GM18858 (cell line): ENCODE measurements at regions not wholly inside any gene's neighbourhood (a gene's known extent, or its start where the extent isn't known, plus 50 kb on each side); places are given as distances from the start of the nearest gene placed in this dataset.

Experiments used
- ATAC-seq: cut with Tn5 transposase; IDR thresholded peaks from one replicate; pipeline ENCODE4 v1.9.1; 2021; ENCODE audit not compliant: unreplicated experiment

DNA sequence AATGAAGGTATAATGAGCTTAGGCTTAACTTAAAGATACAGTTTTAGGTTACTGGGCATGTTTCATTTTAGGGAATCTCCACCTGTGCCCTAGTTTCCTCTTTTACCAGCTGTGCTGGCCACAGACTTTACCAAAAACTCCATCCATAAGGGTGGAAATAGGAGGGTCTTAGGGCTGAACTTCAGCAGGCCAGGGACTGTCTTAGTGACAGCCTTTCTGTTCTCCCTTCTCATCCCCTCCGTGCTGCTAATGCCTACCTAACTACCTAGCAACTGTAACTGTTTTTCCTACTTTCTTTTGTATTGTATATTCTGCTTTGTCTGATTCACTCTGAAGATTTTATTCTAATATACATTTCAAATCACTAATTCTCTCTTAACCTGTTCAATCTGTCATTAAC is 1375.3 kb downstream of the PCDH18 start:
- ATAC-seq = no peak

DNA sequence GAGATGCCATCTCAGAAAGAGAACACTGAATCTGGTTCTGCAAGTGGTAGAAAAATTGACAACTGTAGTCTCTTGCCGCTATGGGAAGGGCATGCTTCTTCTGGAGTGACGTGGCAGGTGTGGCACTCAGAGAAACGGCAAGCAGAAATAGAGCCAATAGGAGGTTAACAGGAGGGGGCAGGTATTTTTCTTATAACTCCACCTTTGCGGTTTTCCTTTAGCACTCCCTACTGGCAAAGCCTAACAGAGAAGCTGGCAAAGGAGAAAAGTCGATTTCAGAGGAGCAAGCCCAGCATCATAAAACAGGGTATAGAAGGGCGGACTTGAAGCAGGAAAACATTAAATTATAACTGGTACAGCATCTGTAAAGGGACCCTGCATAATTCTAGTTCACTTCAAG is 1382.2 kb downstream of the PCDH18 start:
- no peak for ATAC-seq

DNA sequence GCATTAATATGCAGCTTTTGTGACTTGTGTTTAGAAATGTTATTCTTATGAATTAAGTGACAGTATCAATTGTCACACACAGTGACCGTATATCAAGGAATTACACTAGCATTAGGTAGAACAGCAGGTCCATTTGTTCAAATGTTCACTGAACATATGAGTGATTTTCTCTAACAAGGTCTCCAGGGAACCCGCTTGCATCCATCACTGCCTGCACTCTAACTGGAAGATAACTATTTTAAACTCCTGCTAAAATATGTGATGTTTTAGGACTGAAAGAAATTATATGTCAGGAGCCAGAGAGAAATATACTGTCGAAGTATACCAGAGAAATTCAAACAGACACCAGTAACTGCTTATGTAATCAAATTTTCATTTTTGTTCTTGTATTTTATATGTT is 1395.7 kb downstream of the PCDH18 start:
- no peak for ATAC-seq

DNA sequence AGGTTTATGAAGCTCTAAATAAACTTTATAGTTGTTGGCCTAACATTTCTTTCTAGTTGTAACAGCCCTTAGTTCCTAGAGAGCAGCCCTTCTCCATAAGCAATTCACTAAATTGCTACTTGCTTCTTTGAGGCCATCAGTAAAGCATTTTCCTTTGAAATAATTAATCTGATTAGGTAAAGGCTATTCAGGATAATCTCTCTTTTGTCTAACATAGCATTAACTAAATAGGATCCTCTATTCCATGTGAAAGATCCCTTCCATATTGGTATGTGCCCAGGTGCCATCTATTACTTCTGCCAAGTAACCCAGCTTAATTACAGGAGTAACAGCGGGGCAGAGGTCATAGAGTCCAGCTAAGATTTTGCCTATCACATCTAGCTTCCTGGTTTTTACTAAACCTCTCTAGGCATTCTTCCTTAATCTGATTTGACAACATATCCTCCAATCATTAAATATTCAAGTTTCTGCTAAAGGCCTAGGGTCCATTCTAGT is 1408.0 kb downstream of the PCDH18 start:
- no peak for ATAC-seq

DNA sequence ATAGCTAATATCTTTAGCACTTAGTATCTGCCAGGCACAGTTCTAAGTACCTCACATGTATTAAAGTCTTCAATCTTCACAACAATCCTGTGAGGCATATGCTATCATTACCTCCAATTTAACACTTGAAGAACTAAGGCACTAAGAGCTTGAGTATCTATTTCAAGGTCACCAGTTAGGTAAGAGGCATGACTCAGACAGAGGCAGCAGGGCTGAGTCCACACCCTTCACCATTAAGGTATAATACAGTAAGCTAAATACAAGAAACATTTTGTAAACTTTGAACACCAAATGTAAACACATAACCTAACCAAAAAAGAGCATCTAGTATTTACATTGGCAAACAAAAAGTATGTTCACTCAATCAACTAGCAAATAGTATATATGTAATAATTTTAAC is 1410.9 kb downstream of the PCDH18 start:
- ATAC-seq = no peak

DNA sequence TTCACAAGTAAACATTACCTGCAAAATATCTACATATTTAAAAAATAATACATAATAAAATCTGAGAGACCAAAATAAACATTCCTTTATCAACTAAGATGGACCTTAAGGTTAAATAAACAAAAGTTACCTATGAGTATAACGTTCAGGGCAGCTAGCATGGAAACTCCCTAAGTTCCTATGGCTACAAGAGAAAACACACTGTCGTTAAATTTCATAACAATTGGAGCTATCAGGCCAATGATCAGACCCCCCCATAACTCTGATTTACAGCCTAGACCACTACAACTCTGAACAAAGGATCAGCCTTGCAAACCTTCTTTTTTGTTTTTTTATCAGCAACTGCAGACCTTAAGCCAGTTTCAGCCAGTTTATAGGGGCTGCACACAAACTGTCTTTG is 1418.4 kb downstream of the PCDH18 start:
- no peak for ATAC-seq

DNA sequence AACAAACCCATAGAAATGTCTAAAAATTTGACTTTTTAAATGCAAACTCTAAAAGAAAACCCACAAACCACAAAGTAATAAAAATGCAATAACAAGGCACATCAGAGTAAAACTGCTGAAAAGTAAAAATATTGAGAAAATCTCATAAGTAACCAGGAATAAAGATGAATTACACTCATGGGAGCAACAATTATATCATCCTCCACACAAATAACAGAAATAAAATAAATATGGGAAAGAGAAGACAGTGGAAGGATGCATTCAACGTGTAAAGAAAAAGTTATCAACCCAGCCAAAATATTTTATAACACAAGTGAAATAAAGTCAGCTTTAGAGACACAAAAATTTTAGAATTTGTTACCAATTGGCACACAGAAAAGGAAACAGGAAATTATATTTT is 1420.2 kb downstream of the PCDH18 start:
- no peak for ATAC-seq

DNA sequence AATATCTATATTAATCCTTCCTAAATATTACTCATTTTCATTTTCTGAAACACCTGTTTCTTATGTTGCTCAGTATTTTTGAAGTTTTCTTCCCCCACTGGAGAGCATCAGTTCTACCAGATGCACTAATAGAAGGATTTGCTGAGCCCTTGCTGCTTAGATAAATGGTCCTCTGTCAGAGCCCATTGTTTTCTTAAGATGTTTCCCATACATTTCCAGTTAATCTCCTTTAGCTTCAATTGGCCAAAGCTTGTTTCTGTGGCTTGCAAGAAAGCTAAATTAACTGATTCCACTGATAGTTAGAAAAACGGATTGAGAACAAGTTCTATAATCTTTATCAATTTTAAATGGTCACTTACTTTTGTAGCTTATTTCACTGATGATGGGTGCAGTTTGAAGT is 1425.5 kb downstream of the PCDH18 start:
- ATAC-seq = no peak

DNA sequence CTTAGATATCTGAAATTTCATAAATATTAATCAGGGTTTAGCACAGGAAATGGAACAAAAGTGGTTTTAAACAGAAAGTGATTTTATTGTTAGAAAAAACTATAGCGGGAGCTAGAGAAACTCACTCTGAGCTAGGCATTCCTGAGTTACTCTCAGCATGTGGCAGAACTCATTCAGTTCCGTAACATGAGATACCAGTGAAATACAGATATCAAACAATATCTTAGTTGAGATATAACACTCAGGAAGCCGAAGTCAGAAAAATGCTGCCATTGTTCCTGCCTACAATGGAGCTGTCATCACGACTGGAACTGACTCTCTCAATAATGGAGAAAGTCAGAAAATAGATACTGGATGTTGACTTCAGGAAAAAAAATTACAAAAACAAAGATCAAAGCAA is 1428.7 kb downstream of the PCDH18 start:
- no peak for ATAC-seq

DNA sequence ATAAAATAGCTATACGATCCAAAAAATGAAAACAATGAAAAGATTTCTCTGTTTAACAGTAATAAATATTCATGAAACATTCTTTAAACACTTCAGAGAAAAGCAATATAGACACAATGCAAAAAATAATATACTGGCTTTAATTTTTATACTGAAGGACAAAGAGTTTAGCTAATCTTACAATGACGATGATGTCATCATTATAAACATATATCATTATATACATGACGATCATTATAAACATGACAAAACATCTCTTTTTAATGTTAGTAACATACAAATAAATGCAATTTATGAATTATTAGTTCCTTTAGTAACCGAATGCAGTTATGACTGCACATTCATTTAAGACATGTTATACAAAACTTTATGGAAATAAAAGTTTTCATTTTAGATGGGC is 1434.6 kb downstream of the PCDH18 start:
- no peak for ATAC-seq

DNA sequence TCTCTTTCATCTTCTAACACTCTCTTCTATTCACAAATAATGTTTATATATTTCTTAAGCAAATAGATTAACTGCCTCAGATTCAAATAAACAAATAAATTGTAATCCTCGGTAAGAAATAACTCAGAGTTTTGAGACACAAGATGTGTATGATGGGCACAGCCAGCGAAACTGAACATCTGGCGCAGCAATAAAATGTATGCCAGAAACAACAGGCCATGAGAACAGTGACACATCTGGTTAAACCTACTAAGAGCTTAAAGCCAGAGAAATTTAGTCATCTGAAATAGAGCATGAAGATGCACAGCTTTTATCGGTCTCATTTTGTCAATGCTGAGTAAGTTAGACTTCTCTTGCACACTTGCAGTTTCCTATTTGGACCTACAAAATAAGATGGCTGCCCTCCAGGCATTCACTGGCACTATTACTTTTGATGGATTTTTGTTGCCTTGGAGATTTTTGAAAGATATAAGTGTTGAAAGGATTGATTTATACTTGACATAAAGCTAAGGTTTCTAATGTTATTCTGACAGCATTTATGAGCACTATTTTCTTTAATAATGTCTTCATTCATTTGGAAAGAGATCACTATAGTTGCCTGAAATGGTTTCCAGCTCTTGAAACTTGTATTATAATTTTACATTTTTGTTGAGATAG is 1444.0 kb downstream of the PCDH18 start:
- ATAC-seq = no peak

DNA sequence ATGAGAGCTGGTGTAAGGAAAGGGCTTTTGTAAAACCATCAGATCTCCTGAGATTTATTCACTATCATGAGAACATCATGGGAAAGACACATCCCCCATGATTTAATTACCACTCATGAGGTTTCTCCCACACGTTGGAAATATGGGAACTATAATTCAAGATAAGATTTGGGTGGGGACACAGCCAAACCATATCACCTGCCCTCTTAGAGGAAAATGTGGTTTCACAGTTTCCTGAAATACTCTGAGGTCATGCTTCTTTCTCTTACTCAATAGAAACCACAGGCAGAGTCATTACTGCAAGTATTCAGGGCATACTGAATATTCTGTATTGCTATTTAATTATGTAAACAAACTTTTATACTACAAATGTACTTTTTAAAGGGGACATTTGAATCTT is 1453.3 kb downstream of the PCDH18 start:
- ATAC-seq = no peak

DNA sequence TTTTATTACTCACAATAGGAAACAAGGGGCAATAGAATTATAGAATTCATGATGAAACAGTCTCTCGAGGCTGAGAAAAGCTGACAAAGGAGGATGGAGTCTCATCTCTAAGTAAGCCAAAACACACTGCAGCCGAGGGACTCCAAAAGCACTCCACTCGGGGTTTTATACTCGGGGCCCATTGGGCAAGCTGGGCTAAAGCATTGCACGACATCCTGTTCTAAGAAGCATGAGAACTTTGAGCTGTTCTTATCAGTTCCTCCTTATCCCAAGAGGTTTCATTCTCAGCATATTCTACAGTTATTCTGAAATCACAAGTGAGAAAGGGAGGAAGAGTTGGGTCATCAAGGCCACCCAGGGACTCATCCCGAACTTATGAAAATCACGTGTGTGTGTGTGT is 1475.5 kb downstream of the PCDH18 start:
- ATAC-seq = no peak

DNA sequence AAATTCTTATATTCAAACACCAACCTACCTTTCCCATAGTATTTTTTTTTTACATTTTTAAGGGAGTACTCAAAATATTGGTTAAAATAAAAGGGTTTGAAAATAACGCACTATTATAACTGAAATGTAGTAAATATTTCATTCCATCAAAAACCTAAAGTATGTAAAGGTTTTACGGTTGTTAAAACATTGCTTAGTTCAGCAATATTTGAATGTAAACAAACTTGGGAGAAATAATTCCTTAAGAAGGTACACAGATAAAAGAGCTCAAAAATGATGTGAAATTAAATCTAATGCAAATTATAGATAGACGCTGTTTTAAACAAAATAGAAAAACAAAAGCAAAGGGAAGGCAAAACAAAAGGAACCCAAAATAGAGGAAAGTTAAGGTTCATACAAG is 1476.9 kb downstream of the PCDH18 start:
- ATAC-seq = no peak

DNA sequence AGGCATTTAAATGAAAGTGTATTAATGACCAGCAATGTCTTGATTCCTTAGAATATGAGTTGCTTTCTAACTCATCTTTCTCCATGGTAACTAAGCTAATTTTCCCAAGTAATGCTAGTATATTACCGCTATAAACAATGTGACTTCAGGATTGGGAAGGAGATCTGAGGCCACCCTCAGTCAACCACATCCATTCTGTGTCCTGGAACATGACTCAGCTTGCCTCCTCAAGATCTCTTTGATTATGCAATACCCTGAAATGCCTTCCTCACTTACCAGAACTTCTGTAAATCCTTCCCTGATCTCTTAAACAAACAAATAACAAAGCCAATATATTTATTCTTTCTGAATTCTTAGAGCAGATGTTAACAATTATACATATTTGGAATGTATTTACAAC is 1495.5 kb downstream of the PCDH18 start:
- no peak for ATAC-seq

DNA sequence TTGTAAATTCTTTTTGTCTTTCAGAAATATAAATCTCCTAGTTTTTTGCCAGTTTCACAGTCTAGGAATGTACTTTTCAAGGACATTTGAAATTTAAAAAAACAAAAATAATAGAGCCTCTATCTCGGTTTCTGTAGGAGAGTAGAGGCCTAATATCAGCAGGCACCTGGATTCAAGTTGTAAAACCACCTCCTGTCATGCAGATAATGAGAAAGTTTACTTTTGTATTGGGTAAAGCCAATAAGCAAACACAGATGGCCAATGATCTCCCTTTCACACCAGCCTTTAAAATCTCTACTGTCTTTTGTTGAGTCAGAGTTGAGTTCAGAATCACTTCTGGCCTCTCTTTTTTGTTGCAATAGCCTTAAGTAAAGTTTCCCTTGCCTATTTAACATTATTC is 1499.9 kb downstream of the PCDH18 start:
- ATAC-seq = no peak

DNA sequence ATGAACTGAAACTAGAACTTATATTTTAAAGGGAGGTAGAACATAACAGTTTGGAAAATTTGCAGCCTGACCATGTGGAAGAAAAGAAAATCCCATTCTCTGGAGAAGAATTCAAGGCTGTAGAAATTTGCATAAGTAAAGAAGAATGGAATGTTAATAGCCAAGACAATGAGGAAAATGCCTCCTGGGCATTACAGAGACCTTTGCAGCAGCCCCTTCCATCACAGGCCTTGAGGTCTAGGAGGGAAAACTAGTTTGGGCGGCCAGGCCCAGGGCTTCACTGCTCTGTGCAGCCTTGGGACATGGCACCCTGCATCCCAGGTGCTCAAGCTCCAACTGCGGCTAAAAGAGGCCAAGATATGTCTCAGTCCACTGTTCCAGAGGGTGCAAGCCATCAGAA is 1506.8 kb downstream of the PCDH18 start:
- ATAC-seq = no peak

DNA sequence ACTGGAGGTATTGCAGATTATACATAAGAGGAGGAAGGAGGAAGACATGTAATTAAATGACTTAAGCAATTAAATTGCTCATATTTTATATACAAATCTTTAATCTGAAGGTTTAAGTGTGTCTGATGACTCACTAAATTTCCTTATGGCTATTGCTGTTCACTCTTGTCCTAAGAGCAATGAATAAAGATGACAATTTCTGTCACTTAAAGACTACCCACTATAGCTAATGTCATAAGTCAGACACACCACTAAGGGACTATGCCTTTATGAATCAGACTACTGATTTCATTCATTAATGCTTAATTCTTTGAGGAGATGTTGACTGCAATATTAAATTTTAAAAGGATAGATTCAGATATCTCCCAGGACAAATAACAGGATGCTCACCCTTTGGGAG is 1514.7 kb downstream of the PCDH18 start:
- no peak for ATAC-seq

DNA sequence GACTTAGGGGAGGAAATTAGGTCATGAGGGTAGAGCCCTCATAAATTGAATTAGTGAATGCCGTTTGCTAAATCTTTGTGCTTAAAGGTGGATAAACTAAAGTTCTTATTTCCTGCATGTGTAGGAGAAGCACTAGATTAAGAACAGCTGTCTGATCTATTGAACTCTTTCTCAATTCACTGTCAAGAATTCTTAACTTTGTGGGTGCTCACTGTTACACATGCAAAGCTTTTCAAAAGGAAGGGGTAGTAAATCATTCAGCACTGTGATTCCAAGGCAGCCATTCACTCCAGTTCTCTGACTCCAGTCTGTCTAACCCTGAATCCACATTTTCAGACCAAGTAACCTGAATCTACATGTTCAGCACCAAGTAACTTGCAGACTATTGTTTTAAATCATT is 1520.1 kb downstream of the PCDH18 start:
- ATAC-seq = no peak

DNA sequence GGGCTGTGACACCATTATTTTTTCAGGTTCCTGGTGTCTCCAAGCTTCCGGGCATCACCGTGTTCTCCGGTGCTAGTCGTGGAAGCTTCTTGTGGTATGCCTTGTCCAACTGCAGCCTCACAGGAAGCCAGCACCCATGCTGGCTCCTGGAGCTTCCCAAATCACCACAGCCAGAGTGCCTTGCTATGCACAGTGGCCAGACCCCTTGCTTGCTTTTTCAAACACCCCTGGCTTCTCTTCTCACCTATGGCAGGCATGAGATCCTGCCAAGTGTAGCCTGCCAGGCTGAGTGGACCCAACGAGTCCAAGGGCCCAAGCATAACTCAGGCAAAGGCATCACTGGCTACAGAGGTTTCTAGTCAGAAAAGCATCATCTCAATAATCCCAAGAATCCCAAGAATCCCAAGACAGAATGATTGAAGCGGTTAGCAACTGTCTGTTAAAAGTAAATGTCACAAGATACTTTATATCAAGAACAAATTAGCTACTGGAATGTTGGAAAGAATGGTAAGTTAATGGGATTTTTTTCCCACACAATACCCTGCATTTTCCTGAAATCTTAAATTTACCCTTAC is 1522.9 kb downstream of the PCDH18 start:
- ATAC-seq = no peak

DNA sequence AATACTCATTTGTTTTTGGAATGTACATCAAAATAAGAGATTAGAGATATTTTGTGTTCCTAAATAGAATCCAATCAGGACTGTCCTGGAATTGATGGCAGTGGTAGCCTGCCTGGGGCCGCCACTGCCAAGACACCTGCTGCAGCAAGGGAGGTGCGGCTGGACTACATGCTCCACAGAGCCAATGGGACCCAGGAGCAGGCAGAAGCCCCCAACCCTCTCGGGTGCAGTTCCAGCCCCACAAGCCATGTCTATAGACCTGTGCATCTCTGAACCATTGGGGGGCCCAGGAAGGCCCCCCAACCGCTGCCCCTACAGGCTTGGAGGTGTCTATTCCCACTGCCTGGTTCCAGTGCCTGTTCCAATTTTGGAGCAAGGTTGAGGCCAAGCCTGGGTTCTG is 1524.3 kb downstream of the PCDH18 start:
- no peak for ATAC-seq

DNA sequence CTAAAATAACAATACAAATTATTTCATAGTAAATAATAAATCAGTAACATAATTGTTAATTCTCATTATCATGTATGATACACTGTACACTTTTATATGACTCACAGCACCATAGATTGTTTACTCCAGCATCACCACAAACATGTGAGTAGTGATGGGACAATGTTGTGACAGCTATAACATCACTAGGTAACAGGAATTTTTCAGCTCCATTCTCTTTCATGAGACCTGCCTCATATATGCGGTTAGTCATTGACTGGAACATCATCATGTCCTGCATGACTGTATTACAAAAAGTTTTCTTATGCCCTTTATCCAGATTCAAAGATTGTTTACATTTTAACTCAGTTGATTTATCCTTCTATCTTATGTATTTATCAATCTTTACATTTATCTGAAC is 1530.0 kb downstream of the PCDH18 start:
- no peak for ATAC-seq

DNA sequence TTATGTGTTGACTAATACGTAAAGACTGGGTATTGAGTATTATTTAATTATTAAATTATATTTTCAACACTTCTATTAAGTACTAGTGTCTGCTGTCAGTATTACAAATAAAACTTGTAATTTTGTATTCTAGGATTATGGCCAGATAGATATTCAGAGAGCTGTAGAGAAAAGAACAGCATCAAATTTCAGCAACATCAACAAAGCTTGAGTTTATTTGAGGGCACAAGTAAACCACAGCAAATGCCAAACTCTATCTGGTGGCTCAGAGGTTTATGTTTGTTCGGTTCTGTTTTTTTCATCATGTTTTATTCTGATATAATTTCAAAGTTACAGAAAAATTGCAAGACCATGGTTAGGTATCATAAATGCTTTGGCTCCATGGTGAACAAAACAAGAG is 1530.5 kb downstream of the PCDH18 start:
- ATAC-seq = no peak
